HCT116 (cell line): ENCODE measurements at regions not wholly inside any gene's neighbourhood (a gene's known extent, or its start where the extent isn't known, plus 50 kb on each side); places are given as distances from the start of the nearest gene placed in this dataset.

Experiments used
- EZH2 ChIP-seq: fragments of 200-600 bp; sonication (generic); IDR thresholded peaks from 2 replicates; pipeline ENCODE4 v1.6.1; 2017; ENCODE audit warnings: antibody characterized with exemption, mixed run types
- EZH2phosphoT487 ChIP-seq: fragments of 200-600 bp; IDR thresholded peaks from 2 replicates; pipeline ENCODE4 v1.6.1; 2018; ENCODE audit warnings: antibody characterized with exemption, borderline replicate concordance
- POLR2AphosphoS5 ChIP-seq: IDR thresholded peaks from 2 replicates; pipeline ENCODE4 v1.6.1; 2011; ENCODE audit warnings: mild to moderate bottlenecking, low read depth, low read length, moderate library complexity
- TCF7L2 ChIP-seq: IDR thresholded peaks from 2 replicates; pipeline ENCODE4 v1.7.0; 2011; ENCODE audit warnings: borderline replicate concordance, inconsistent platforms; ENCODE audit not compliant: insufficient read depth, insufficient read length; ENCODE audit errors: extremely low read depth
- TF ChIP-seq, protein P1 (sequence below), 3 experiments: fragments of 200-600 bp in 1 of 3; sonication (generic) in 1 of 3; IDR thresholded peaks in 2 of 3; conservative IDR thresholded peaks in 1 of 3; 2 replicates each; pipeline ENCODE4 v1.5.1; 2012 to 2017; ENCODE audit warnings: low read depth in 2 of 3, low read length in 2 of 3, antibody characterized with exemption in 1 of 3, borderline replicate concordance in 1 of 3, control low read depth in 1 of 3, mild to moderate bottlenecking in 1 of 3, mixed read lengths in 1 of 3, mixed run types in 1 of 3, moderate library complexity in 1 of 3; ENCODE audit not compliant: insufficient read depth in 1 of 3
- TF ChIP-seq, protein P2 (sequence below): IDR thresholded peaks from 2 replicates; pipeline ENCODE4 v1.6.1; 2012

DNA sequence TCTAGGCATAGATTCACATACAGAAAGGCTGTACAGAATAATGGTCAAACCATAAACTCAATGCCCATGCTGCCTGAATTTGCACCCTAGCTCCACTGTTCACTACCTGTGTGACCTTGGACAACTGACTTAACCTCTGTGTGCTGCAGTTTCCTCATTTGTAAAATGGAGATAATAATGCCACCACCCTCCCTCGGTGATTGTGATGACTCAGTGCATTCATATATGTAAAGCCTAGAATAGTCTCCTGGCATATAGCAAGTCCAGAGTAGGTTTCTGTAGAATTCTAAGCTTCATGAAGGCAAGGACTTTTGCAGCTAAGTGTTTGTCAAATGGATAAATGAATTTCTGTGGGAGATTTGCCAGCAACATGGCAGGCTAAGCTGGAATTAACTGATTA lies 297.8 kb upstream of the NR4A3 start:
- TF ChIP-seq TCF7L2 = no peak
- TF ChIP-seq, protein P1, sequence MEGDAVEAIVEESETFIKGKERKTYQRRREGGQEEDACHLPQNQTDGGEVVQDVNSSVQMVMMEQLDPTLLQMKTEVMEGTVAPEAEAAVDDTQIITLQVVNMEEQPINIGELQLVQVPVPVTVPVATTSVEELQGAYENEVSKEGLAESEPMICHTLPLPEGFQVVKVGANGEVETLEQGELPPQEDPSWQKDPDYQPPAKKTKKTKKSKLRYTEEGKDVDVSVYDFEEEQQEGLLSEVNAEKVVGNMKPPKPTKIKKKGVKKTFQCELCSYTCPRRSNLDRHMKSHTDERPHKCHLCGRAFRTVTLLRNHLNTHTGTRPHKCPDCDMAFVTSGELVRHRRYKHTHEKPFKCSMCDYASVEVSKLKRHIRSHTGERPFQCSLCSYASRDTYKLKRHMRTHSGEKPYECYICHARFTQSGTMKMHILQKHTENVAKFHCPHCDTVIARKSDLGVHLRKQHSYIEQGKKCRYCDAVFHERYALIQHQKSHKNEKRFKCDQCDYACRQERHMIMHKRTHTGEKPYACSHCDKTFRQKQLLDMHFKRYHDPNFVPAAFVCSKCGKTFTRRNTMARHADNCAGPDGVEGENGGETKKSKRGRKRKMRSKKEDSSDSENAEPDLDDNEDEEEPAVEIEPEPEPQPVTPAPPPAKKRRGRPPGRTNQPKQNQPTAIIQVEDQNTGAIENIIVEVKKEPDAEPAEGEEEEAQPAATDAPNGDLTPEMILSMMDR (IDR thresholded peaks at IDR 0.05 in 2 of 3, conservative IDR thresholded peaks at IDR 0.05 in 1 of 3; ENCODE audit: borderline replicate concordance in 1 of 3, insufficient read depth in 1 of 3, low read depth in 2 of 3, low read length in 2 of 3) = no peak
- no peak for TF ChIP-seq EZH2
- TF ChIP-seq POLR2AphosphoS5 = no peak
- TF ChIP-seq, protein P2, sequence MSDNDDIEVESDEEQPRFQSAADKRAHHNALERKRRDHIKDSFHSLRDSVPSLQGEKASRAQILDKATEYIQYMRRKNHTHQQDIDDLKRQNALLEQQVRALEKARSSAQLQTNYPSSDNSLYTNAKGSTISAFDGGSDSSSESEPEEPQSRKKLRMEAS = no peak
- TF ChIP-seq EZH2phosphoT487 = no peak
